WI38 (cell line): ENCODE measurements at regions not wholly inside any gene's neighbourhood (a gene's known extent, or its start where the extent isn't known, plus 50 kb on each side); places are given as distances from the start of the nearest gene placed in this dataset.

Source experiments
- H3K4me3 ChIP-seq: 2 replicates; pipeline ENCODE4 v1.5.1; 2011; ENCODE audit warnings: low read depth, mild to moderate bottlenecking, control low read depth, low read length
- TF ChIP-seq, protein P1 (sequence below): IDR thresholded peaks from 2 replicates; pipeline ENCODE4 v1.5.1; 2012; ENCODE audit warnings: low read depth, mild to moderate bottlenecking, control low read depth, low read length

- H3K4me3 ChIP-seq, result no peak overlapping the region
- TF ChIP-seq, protein P1, sequence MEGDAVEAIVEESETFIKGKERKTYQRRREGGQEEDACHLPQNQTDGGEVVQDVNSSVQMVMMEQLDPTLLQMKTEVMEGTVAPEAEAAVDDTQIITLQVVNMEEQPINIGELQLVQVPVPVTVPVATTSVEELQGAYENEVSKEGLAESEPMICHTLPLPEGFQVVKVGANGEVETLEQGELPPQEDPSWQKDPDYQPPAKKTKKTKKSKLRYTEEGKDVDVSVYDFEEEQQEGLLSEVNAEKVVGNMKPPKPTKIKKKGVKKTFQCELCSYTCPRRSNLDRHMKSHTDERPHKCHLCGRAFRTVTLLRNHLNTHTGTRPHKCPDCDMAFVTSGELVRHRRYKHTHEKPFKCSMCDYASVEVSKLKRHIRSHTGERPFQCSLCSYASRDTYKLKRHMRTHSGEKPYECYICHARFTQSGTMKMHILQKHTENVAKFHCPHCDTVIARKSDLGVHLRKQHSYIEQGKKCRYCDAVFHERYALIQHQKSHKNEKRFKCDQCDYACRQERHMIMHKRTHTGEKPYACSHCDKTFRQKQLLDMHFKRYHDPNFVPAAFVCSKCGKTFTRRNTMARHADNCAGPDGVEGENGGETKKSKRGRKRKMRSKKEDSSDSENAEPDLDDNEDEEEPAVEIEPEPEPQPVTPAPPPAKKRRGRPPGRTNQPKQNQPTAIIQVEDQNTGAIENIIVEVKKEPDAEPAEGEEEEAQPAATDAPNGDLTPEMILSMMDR, result no peak
Observed at GRCh38 chr12:5096241-5096924, 52.7 kb downstream of the KCNA5 start.

- TF ChIP-seq, protein P1, result no peak
Observed at GRCh38 chr12:5097786-5098185, 54.1 kb downstream of the KCNA5 start.

GRCh38 chr12:5099136-5099535 lies 55.5 kb downstream of the KCNA5 start:
- TF ChIP-seq, protein P1, result no peak

More at GRCh38 chr12:5097786-5098185, 54.1 kb downstream of the KCNA5 start:
- no peak overlapping the region for H3K4me3 ChIP-seq

GRCh38 chr12:5099591-5099990 lies 55.9 kb downstream of the KCNA5 start:
- TF ChIP-seq, protein P1, result no peak
- H3K4me3 ChIP-seq, result no peak overlapping the region

More at GRCh38 chr12:5099136-5099535, 55.5 kb downstream of the KCNA5 start:
- H3K4me3 ChIP-seq, result no peak overlapping the region

- H3K4me3 ChIP-seq, result no peak overlapping the region
- TF ChIP-seq, protein P1, result no peak
Observed at GRCh38 chr12:5101686-5102085, 58.0 kb downstream of the KCNA5 start.

- H3K4me3 ChIP-seq, result no peak overlapping the region
- TF ChIP-seq, protein P1, result no peak
Observed at GRCh38 chr12:5102261-5102789, 58.6 kb downstream of the KCNA5 start.

DNA sequence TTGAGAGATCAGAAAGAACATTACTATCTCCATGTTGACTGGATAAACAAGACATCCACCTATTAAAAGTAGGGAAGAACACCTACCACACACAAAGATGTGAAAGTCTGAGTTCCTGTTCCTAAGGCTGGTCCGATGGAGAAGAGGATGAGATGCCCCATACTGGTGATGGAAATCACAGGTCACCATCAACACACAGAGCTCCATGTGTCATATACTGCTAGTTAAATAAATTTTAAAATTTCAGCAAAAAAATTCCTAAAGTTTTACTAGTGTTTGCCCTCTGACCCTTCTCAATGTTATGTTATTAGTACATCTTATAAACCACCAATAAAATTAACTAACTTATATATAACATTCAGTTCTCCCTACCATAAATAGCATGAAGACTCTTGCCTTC lies 59.1 kb downstream of the KCNA5 start:
- no peak overlapping the region for H3K4me3 ChIP-seq
- TF ChIP-seq, protein P1, result no peak
